ENCODE measurements at regions not wholly inside any gene's neighbourhood (a gene's known extent, or its start where the extent isn't known, plus 50 kb on each side); places are given as distances from the start of the nearest gene placed in this dataset.
"Not testable (repeated sequence)": the region's sequence is repeated elsewhere in the genome, so short reads cannot be mapped to it uniquely, and the experiment has no call there.

DNA sequence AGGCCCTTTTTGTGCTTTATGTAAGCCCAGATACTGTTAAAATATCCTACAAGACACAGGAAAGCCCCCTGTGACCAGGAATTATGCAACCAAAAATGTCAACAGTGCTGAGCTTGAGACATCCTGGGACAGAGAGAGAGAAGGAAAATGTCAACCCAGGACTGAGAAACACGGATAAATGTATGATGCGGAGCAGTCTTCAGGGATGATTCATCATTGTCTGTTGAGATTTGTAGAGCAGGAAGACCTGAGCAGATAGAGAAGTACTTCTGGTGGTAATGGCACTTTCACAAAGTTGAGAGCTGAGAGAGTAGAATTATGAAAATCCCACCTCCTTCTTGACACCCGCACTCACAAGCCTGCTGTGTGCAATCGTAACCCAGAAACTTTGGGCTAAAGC is 330.1 kb upstream of the FRG1 start:
- TF ChIP-seq, protein P1, sequence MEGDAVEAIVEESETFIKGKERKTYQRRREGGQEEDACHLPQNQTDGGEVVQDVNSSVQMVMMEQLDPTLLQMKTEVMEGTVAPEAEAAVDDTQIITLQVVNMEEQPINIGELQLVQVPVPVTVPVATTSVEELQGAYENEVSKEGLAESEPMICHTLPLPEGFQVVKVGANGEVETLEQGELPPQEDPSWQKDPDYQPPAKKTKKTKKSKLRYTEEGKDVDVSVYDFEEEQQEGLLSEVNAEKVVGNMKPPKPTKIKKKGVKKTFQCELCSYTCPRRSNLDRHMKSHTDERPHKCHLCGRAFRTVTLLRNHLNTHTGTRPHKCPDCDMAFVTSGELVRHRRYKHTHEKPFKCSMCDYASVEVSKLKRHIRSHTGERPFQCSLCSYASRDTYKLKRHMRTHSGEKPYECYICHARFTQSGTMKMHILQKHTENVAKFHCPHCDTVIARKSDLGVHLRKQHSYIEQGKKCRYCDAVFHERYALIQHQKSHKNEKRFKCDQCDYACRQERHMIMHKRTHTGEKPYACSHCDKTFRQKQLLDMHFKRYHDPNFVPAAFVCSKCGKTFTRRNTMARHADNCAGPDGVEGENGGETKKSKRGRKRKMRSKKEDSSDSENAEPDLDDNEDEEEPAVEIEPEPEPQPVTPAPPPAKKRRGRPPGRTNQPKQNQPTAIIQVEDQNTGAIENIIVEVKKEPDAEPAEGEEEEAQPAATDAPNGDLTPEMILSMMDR (IDR thresholded peaks at IDR 0.05): not testable (repeated sequence)
- not testable (repeated sequence) for TF ChIP-seq POLR2A (IDR thresholded peaks at IDR 0.05); POLR2AphosphoS5 (IDR thresholded peaks at IDR 0.05; ENCODE audit: insufficient read depth in 1 of 2, low read depth in 1 of 2)
